Lower leg skin (tissue), 4 donors: ENCODE measurements at regions not wholly inside any gene's neighbourhood (a gene's known extent, or its start where the extent isn't known, plus 50 kb on each side); places are given as distances from the start of the nearest gene placed in this dataset.

Experiments
- DNase-seq, 2 donors: peaks; one replicate each; pipeline ENCODE4 v3.0.0-alpha.2; 2019; ENCODE audit warnings: low spot score in 2 of 2
- H3K4me3 ChIP-seq: fragments of 200-600 bp; sonication (generic); 2 replicates; pipeline ENCODE4 v1.5.1; 2017; ENCODE audit warnings: mild to moderate bottlenecking, low read depth; ENCODE audit not compliant: poor library complexity, severe bottlenecking
- CTCF ChIP-seq, 3 donors: fragments of 450-650 bp; IDR thresholded peaks; one replicate each; pipeline ENCODE4 v1.5.1; 2016; ENCODE audit warnings: antibody characterized with exemption in 3 of 3, mild to moderate bottlenecking in 3 of 3, moderate library complexity in 2 of 3
- POLR2A ChIP-seq, 2 donors: fragments of 450-650 bp; IDR thresholded peaks; one replicate each; pipeline ENCODE4 v1.6.1; 2016 to 2017; ENCODE audit warnings: antibody characterized with exemption in 2 of 2, mild to moderate bottlenecking in 1 of 2, moderate library complexity in 1 of 2
- WGBS, 2 donors: methylation state at CpG; one replicate each; pipeline ENCODE4 v1.1.5; 2018; 5-methylcytosine and 5-hydroxymethylcytosine counted together
- intact Hi-C: fragments of 100-400 bp; cut with DNase I; formaldehyde crosslinking; loops from one replicate; pipeline ENCODE4 v1.15.0; 2023; ENCODE audit warnings: low total_unique reads

DNA sequence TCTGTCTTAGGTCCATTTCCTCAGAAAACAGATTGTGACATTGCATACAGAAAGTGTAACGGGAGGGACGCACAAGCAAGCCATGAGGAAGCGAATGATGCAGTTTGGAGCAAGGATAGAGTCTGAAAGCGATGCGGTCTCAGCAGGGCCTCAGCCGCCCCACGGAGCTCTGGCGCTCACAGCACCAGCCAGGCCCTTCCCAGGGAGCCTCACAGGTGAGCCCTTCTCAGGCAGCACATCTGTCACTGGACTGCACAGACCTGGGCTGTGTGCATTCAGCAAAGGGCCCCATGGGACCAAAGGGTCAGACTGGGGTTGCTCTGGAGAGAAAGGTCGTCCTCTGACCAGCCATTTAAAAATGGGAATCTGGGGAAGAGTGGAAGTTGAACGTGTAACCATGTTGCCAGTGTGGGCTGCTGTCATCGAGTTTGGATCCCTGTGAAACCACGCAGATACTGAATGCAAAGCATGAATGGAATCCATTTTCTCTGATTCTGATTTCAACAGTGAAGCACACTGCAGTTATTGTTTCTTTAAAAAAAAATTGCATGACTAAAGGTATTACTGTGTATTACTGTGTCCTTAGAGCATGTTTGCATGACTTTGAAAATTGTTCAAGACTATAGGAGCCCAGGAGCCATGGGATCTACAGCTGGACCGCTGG lies 350.0 kb upstream of the AKR1E2 start:
- H3K4me3 ChIP-seq = no peak overlapping the region
- WGBS, 2 donors = 93 to 97% methylated on average over 10 to 13 of the region's 13 CpGs
- TF ChIP-seq CTCF (IDR thresholded peaks at IDR 0.05) (no peak), POLR2A (IDR thresholded peaks at IDR 0.05) (no peak)
- no peak for DNase-seq
- intact Hi-C loops = no loop called here

- DNase-seq = no peak
- TF ChIP-seq CTCF (IDR thresholded peaks at IDR 0.05) (no peak), POLR2A (IDR thresholded peaks at IDR 0.05) (no peak)
- H3K4me3 ChIP-seq = no peak overlapping the region
- intact Hi-C loops = no loop called here
- WGBS, 2 donors = 82 to 87% methylated on average over 8 of the region's 8 CpGs
Measured at GRCh38 chr10:4474829-4475228, 351.2 kb upstream of the AKR1E2 start.

DNA sequence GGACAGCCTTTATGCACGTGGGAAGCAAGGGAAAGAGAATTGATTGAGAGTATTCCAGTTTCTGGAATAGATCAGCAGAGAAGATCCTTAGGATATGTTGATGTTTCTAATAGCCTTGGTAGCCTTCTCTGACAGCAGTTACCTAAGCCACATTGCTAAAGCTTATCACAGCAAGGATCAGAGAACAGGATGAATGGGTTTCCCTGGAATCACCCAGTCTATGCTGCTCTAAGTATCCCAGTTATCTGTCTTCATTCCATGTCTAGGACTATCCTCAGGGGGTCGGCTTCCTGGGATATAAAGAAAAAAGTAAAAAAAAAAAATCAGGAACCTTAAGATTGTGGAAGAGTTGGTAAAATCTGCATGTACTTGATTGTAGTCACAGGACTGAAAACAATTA lies 352.0 kb upstream of the AKR1E2 start:
- H3K4me3 ChIP-seq = no peak overlapping the region
- DNase-seq = no peak
- 65 to 77% methylated on average over 2 of the region's 2 CpGs for WGBS, 2 donors
- intact Hi-C loops = no loop called here
- TF ChIP-seq CTCF (IDR thresholded peaks at IDR 0.05) (no peak), POLR2A (IDR thresholded peaks at IDR 0.05) (no peak)

- H3K4me3 ChIP-seq = no peak overlapping the region
- no peak for DNase-seq
- intact Hi-C loops = no loop called here
- TF ChIP-seq CTCF (IDR thresholded peaks at IDR 0.05) (no peak), POLR2A (IDR thresholded peaks at IDR 0.05) (no peak)
- WGBS, 2 donors = 85 to 92% methylated on average over 7 of the region's 7 CpGs
Measured at GRCh38 chr10:4472190-4472904, 353.7 kb upstream of the AKR1E2 start.

GRCh38 chr10:4470231-4470835 lies 355.7 kb upstream of the AKR1E2 start:
- no peak for DNase-seq
- TF ChIP-seq POLR2A (IDR thresholded peaks at IDR 0.05) (no peak), CTCF (IDR thresholded peaks at IDR 0.05) (no peak)
- intact Hi-C loops = no loop called here
- H3K4me3 ChIP-seq = no peak overlapping the region
- WGBS, 2 donors = 71 to 72% methylated on average over 4 of the region's 4 CpGs
